HL-60 (cell line): ENCODE measurements at regions not wholly inside any gene's neighbourhood (a gene's known extent, or its start where the extent isn't known, plus 50 kb on each side); places are given as distances from the start of the nearest gene placed in this dataset.

ENCODE experiments used
- DNase-seq, 2 experiments: peaks; one replicate each; pipeline ENCODE4 v3.0.0-alpha.2; 2010 to 2020; ENCODE audit warnings: low read depth in 1 of 2, low spot score in 1 of 2
- H3K27ac ChIP-seq: fragments of 250-450 bp; sonication (Bioruptor Pico); replicated peaks from 2 replicates; pipeline ENCODE4 v1.5.1; 2020; ENCODE audit warnings: mild to moderate bottlenecking, moderate library complexity
- H3K27me3 ChIP-seq: fragments of 250-450 bp; sonication (Bioruptor Pico); 2 replicates; pipeline ENCODE4 v1.5.1; 2021; ENCODE audit warnings: mild to moderate bottlenecking, moderate library complexity; ENCODE audit not compliant: insufficient read depth, poor library complexity, severe bottlenecking
- H3K4me3 ChIP-seq: replicated peaks from 2 replicates; pipeline ENCODE4 v1.5.1; 2011; ENCODE audit warnings: mild to moderate bottlenecking, control low read depth, low read length; ENCODE audit not compliant: insufficient read depth
- GABPA ChIP-seq: IDR thresholded peaks from 2 replicates; pipeline ENCODE4 v1.6.1; 2012; ENCODE audit warnings: low read depth
- POLR2AphosphoS5 ChIP-seq: IDR thresholded peaks from 2 replicates; pipeline ENCODE4 v1.6.1; 2012; ENCODE audit warnings: low read depth
- SPI1 ChIP-seq: IDR thresholded peaks from 2 replicates; pipeline ENCODE4 v1.6.1; 2012; ENCODE audit warnings: low read depth, mild to moderate bottlenecking, borderline replicate concordance
- TF ChIP-seq, protein P1 (sequence below): IDR thresholded peaks from one replicate; pipeline ENCODE4 v1.5.1; 2011; ENCODE audit warnings: low read length, control low read depth, inconsistent platforms; ENCODE audit not compliant: insufficient read depth
- TF ChIP-seq, protein P2 (sequence below): IDR thresholded peaks from 2 replicates; pipeline ENCODE4 v1.6.1; 2012; ENCODE audit warnings: low read depth; ENCODE audit not compliant: insufficient replicate concordance

DNA sequence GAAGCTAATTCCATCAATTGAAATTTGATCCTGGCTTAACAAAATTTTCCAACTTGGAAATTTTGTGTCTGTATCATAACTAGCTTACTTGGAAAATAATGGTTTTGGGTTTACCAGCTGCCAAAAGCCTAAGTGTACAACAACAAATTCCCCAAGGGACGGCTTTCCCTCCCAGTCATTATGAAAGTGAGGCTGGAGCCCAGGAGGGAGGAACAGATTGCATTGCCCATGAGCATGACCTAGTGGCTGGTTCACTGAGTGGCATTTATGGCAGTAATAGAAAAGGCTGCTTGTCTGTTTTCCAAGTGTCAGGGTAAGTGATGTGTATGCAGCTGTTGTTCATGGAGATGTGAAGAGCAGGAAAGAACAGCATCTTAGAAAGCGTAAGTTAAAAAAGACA is 70.8 kb upstream of the HHIP start:
- Histone ChIP-seq H3K4me3 (no peak overlapping the region), H3K27me3 (no peaks in the 10 kb centered on the region), H3K27ac (no peak overlapping the region)
- DNase-seq: no peak
- TF ChIP-seq, protein P1, sequence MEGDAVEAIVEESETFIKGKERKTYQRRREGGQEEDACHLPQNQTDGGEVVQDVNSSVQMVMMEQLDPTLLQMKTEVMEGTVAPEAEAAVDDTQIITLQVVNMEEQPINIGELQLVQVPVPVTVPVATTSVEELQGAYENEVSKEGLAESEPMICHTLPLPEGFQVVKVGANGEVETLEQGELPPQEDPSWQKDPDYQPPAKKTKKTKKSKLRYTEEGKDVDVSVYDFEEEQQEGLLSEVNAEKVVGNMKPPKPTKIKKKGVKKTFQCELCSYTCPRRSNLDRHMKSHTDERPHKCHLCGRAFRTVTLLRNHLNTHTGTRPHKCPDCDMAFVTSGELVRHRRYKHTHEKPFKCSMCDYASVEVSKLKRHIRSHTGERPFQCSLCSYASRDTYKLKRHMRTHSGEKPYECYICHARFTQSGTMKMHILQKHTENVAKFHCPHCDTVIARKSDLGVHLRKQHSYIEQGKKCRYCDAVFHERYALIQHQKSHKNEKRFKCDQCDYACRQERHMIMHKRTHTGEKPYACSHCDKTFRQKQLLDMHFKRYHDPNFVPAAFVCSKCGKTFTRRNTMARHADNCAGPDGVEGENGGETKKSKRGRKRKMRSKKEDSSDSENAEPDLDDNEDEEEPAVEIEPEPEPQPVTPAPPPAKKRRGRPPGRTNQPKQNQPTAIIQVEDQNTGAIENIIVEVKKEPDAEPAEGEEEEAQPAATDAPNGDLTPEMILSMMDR: no peak
- TF ChIP-seq POLR2AphosphoS5 (no peak), GABPA (no peak), SPI1 (no peak)
- TF ChIP-seq, protein P2, sequence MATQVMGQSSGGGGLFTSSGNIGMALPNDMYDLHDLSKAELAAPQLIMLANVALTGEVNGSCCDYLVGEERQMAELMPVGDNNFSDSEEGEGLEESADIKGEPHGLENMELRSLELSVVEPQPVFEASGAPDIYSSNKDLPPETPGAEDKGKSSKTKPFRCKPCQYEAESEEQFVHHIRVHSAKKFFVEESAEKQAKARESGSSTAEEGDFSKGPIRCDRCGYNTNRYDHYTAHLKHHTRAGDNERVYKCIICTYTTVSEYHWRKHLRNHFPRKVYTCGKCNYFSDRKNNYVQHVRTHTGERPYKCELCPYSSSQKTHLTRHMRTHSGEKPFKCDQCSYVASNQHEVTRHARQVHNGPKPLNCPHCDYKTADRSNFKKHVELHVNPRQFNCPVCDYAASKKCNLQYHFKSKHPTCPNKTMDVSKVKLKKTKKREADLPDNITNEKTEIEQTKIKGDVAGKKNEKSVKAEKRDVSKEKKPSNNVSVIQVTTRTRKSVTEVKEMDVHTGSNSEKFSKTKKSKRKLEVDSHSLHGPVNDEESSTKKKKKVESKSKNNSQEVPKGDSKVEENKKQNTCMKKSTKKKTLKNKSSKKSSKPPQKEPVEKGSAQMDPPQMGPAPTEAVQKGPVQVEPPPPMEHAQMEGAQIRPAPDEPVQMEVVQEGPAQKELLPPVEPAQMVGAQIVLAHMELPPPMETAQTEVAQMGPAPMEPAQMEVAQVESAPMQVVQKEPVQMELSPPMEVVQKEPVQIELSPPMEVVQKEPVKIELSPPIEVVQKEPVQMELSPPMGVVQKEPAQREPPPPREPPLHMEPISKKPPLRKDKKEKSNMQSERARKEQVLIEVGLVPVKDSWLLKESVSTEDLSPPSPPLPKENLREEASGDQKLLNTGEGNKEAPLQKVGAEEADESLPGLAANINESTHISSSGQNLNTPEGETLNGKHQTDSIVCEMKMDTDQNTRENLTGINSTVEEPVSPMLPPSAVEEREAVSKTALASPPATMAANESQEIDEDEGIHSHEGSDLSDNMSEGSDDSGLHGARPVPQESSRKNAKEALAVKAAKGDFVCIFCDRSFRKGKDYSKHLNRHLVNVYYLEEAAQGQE: no peak

DNA sequence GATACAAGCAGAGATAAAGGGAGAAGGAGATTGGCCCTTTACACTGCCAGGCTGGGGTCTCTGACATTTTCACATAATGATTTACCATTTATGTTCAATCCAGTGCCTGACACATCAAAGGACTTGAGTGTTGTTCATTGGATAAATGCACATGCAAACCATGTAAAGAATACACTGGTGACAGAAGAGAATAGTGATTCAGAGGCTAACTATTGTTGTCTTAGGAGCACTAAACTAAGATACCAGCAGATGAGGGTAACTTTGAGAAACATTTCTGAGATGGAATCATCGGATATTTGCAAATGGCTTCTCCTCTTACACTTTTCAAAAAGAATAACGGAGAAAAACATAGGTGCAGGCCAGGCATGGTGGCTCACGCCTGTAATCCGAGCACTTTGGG is 67.3 kb upstream of the HHIP start:
- TF ChIP-seq SPI1 (no peak), POLR2AphosphoS5 (no peak)
- TF ChIP-seq, protein P2: no peak
- DNase-seq: no peak
- Histone ChIP-seq H3K27ac (no peak overlapping the region), H3K27me3 (no peaks in the 10 kb centered on the region), H3K4me3 (no peak overlapping the region)

DNA sequence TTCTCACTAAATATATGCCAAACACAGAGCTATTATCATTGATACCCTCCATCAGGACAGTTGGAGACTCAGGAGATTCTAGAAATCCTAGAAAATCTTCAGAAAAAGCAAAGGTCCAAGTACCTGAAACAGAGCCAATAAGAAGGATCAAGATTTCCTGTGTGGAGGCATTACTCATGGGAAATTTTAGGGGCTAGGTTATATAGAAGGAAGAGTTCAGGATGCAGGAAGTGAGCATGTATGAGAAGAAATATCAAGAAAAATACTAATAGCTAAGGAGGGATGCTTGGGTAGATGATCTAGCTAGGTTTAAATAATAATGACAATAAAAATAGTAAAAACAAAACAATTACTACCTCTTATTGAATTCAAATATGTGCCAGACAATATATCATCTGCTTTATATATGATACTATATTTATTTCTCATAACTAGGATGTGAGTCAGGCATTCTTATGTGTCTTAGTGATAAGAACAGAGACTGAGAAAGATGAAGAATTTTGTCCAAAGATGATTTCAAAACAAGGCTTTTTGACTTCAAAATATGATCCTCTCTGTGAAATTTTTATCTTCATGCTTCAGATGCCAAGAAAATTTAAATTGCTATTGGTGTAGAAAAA is 66.4 kb upstream of the HHIP start:
- no peaks in the 10 kb centered on the region for H3K27me3 ChIP-seq
- no peak overlapping the region for H3K4me3 ChIP-seq
- no peak for DNase-seq
- H3K27ac ChIP-seq: no peak overlapping the region
- TF ChIP-seq, protein P1: no peak
- TF ChIP-seq, protein P2: no peak
- TF ChIP-seq GABPA (no peak), POLR2AphosphoS5 (no peak), SPI1 (no peak)
